SIG-M5 (cell line): ENCODE measurements at regions not wholly inside any gene's neighbourhood (a gene's known extent, or its start where the extent isn't known, plus 50 kb on each side); places are given as distances from the start of the nearest gene placed in this dataset.

ENCODE experiments used
- DNase-seq: peaks from one replicate; lab custom pipeline; 2025; lab: John Stamatoyannopoulos, UW

GRCh38 chr5:53331463-53331862, 149.0 kb upstream of the FST start:
- DNase-seq, result no peak

GRCh38 chr5:53333160-53333559, 147.3 kb upstream of the FST start:
- DNase-seq, result no peak

- DNase-seq, result peak; percentile 15
Measured at GRCh38 chr5:53334431-53334941, 145.9 kb upstream of the FST start.

GRCh38 chr5:53335115-53335514, 145.3 kb upstream of the FST start:
- no peak for DNase-seq

DNA sequence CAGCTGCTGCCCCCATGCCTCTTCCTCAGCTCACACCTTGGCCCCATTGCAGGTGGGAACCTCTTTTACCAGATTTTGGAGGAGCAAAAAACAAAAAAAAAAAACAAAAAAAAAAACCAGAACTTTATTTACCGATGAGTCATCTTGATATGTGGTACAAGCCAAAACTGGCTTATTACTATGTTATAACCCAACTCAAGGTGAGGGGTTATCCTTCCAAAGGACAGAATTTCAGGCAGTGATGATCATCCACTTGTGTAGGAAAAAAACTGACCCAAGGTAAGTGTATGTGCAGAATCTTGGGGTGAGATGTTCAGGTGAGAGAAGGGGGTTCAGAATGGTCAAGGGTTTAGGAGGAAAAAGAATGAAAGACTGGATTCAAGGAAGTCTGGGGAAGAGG, 142.6 kb upstream of the FST start:
- DNase-seq, result no peak

DNA sequence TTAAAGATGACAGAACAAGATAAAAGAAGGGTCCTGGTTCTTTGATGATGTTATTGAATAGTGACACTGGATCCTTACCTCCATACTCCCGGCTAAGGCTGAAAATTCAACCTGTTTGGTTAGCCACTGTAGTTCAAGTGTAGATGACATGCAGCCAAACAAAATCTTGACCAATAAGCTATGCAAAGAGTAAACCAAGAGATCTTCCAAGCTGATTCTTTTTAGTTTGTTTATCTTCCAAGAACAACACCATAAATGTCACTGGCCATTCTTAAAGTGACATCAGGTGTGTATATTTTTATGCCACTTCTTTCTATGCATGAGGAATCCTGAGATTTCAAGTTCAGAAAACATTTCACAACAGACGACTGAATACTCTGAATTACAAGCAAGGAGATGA, 141.5 kb upstream of the FST start:
- DNase-seq, result no peak

- no peak for DNase-seq
Measured at GRCh38 chr5:53339962-53340540, 140.4 kb upstream of the FST start.

GRCh38 chr5:53340956-53341750, 139.3 kb upstream of the FST start:
- DNase-seq, result no peak

- DNase-seq, result no peak
Measured at GRCh38 chr5:53342236-53342635, 138.2 kb upstream of the FST start.

- no peak for DNase-seq
Measured at GRCh38 chr5:53343187-53343586, 137.2 kb upstream of the FST start.

GRCh38 chr5:53350368-53350767, 130.1 kb upstream of the FST start:
- no peak for DNase-seq

DNA sequence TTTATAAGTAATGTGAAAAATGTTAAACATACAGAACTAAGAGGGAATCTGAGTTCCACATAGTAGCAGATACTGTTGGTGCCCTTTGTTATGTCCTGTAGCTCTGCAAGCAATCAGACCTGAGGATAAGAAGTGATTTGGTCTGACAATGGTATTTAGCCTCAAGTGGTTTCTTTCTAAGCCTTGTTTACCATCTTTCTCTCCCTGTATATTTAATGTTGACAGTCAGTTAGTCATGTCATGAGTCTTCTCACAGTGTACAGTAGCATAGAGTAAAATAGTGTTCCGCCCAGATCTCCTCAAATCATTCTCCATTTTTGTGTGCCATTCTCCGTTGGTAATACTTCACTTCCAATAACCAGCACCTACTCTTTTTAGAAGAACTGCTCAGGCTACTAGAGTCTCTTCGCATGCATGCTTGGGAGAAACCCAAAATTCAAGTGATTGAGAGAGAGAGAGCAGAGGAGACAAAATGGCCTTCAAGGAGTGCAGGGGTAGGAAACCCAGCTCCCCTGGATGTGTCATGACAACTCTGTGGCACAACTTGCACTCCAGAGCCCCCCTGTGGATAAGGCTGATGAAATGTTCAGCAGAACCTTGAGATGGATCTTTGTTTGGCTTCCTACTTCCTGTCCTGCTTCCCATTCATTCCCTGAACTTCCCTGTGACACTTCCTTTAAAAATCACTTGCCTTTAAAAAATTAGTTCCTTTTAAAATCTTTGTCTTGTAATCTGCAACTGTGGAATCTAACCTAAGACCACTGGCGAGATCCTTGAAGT, 129.2 kb upstream of the FST start:
- no peak for DNase-seq

DNA sequence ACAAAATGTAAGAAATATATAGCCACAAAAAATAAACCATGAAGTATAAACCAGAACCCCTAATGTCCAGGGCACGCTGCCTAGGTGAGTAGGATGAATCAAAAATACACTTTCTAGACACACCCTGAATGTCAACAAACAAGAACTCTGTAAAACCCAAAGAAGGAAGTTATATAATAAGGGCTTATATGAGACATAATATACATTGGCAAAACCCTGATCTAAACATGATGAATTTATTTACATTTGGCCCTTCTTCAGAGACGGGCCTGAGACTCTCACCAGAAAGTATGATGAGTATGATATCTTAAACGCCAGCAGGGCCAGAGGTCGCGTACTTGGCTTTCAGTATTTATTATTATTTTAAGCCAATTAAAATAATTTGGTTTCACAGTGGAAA, 125.1 kb upstream of the FST start:
- DNase-seq, result no peak

GRCh38 chr5:53355931-53356330, 124.5 kb upstream of the FST start:
- no peak for DNase-seq

DNA sequence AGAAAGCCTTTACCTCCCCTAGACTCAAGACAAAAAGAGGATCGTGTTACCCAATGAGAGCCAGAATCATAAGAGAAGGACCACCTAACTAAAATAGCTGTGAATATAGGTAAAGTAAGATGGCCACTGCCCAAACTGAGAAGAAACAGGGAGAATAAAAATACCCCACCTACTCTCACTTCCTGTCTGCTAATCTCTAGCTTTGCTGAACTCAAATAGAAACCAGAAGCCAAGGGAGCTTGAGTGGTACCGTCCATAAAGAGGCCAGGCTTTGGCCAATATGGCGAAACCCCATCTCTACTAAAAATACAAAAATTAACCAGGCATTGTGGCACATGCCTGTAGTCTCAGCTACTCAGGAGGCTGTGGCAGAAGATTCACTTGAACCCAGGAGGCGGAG, 123.0 kb upstream of the FST start:
- DNase-seq, result no peak

GRCh38 chr5:53358794-53359193, 121.6 kb upstream of the FST start:
- no peak for DNase-seq

- no peak for DNase-seq
Measured at GRCh38 chr5:53359916-53360517, 120.4 kb upstream of the FST start.

- DNase-seq, result no peak
Measured at GRCh38 chr5:53360811-53361210, 119.6 kb upstream of the FST start.

DNA sequence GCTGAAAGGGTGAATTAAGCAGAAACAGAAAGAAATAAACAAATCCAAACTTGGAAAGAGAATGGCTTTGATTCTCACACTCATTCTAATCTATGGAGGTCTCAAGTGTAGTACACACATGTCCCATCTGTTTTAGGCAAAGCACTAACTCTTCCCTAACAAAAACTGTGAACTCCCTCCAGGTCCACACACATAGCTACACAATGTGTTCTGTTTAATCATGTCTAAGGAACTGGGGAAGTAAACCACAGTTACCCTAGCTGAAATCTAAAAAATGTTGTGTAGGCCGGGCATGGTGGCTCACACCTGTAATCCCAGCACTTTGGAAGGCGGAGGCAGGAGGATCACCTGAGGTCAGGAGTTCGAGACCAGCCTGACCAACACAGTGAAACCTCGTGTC, 118.7 kb upstream of the FST start:
- DNase-seq, result no peak

DNA sequence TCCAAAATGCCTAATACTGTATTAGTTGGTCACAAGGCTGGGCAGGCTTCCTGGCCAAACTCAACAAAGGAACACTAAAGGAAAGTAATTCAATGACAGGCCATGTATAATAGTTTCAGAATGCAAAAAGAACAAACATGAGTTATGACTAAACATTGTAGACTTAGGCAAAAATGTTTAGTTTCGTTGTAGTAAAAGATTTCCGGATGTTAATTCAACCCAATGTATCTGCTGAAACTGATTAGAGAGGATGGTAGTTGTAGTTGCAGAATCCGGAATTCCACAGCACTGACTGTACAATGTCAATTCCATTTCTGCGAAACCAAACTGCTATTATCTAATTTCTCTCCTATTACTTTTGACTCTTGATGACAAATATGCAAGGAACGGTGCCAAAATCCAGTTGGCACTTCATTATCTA, 117.9 kb upstream of the FST start:
- DNase-seq, result no peak

- no peak for DNase-seq
Measured at GRCh38 chr5:53364061-53364460, 116.4 kb upstream of the FST start.

DNA sequence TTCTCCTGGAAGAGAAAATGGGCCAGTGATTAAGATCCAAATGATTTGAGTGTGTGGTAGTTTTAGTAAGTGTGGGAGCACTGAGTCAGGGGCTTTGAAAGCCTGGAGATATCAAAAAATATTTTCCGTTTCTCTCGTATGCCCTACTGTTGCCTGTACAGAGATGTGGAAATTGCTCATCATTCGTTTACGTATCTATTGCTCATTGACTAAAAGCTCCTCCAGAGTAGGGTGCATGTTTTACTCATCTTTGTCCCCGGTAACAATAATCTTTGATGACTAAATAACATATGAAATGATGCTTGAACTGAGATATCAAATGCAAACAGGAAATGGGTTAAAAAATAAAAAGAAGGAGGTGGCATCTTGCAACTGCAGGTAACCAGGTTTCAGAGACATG, 114.2 kb upstream of the FST start:
- no peak for DNase-seq

DNA sequence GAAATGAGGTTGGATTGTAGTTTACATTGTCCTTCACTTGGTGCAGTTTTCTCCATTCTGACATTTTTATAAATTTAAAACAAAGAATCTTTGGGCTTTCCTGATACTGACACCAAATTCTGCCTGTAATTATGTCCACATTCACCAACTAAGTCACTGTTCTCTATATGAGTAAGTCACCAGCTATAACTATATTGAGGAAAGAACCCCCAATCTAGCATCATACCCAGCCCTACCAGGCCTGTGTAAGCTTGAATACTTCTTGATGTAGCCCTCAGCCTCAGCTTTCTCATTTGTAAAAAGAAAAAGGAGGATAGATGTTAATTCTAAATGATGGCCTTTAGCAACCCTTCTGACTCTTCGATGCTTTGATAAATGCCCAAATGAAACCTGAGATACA, 112.7 kb upstream of the FST start:
- no peak for DNase-seq
